Glutamatergic neuron (in vitro differentiated cells): ENCODE measurements at regions not wholly inside any gene's neighbourhood (a gene's known extent, or its start where the extent isn't known, plus 50 kb on each side); places are given as distances from the start of the nearest gene placed in this dataset.
A peak's percentile ranks its signal among the peaks of the same experiment; 100 is the strongest.

ENCODE experiments used
- DNase-seq: peaks from one replicate; pipeline ENCODE4 v3.0.0; 2022
- H3K27ac Mint-ChIP-seq: one replicate; pipeline ENCODE4 v1.8.0; 2020; ENCODE audit warnings: mild to moderate bottlenecking, mixed read lengths, inconsistent platforms; ENCODE audit not compliant: unreplicated experiment
- H3K27me3 Mint-ChIP-seq: one replicate; pipeline ENCODE4 v1.8.0; 2020; ENCODE audit warnings: mild to moderate bottlenecking, moderate library complexity, mixed read lengths, inconsistent platforms; ENCODE audit not compliant: unreplicated experiment
- H3K36me3 Mint-ChIP-seq: one replicate; pipeline ENCODE4 v1.8.0; 2020; ENCODE audit warnings: mild to moderate bottlenecking, mixed read lengths, inconsistent platforms; ENCODE audit not compliant: unreplicated experiment
- H3K4me1 Mint-ChIP-seq: one replicate; pipeline ENCODE4 v1.8.0; 2020; ENCODE audit warnings: mild to moderate bottlenecking, low read depth, mixed read lengths, inconsistent platforms; ENCODE audit not compliant: unreplicated experiment
- H3K4me3 Mint-ChIP-seq: one replicate; pipeline ENCODE4 v1.8.0; 2020; ENCODE audit warnings: mild to moderate bottlenecking, mixed read lengths, inconsistent platforms; ENCODE audit not compliant: unreplicated experiment
- H3K9me3 Mint-ChIP-seq: one replicate; pipeline ENCODE4 v1.8.0; 2020; ENCODE audit warnings: mild to moderate bottlenecking, moderate library complexity, mixed read lengths, inconsistent platforms; ENCODE audit not compliant: unreplicated experiment
- CTCF ChIP-seq: fragments of 200-600 bp; sonication (generic); IDR thresholded peaks from one replicate; pipeline ENCODE4 v1.5.0; 2021; ENCODE audit not compliant: partially characterized antibody, unreplicated experiment

- Mint-ChIP-seq H3K4me1 (peaks cover 47% of the 10 kb centered on the region), H3K27ac (peak overlapping the region; percentile 31), H3K9me3 (no peaks in the 10 kb centered on the region), H3K4me3 (peak overlapping the region; percentile 12), H3K36me3 (no peaks in the 10 kb centered on the region), H3K27me3 (peaks cover 7% of the 10 kb centered on the region)
- DNase-seq, result no peak
- no peak for TF ChIP-seq CTCF
These were observed 142.6 kb downstream of the MAP3K7 start for GRCh38 chr6:90444160-90444714.

- TF ChIP-seq CTCF, result no peak
- DNase-seq, result no peak
These were observed 144.5 kb downstream of the MAP3K7 start for GRCh38 chr6:90442366-90442765.

GRCh38 chr6:90440586-90441283 lies 144.1 kb upstream of the BACH2 start:
- H3K9me3 Mint-ChIP-seq, result no peaks in the 10 kb centered on the region
- H3K27me3 Mint-ChIP-seq, result peaks cover 7% of the 10 kb centered on the region
- no peak for TF ChIP-seq CTCF
- DNase-seq, result no peak
- peak overlapping the region; percentile 85 for H3K27ac Mint-ChIP-seq
- peak overlapping the region; percentile 57 for H3K4me3 Mint-ChIP-seq
- no peaks in the 10 kb centered on the region for H3K36me3 Mint-ChIP-seq
- H3K4me1 Mint-ChIP-seq, result peaks cover 50% of the 10 kb centered on the region

More at GRCh38 chr6:90442366-90442765, 144.5 kb downstream of the MAP3K7 start:
- H3K9me3 Mint-ChIP-seq, result no peaks in the 10 kb centered on the region
- H3K27ac Mint-ChIP-seq, result no peak overlapping the region
- H3K27me3 Mint-ChIP-seq, result peaks cover 7% of the 10 kb centered on the region
- H3K4me1 Mint-ChIP-seq, result peaks cover 54% of the 10 kb centered on the region
- H3K36me3 Mint-ChIP-seq, result no peaks in the 10 kb centered on the region
- H3K4me3 Mint-ChIP-seq, result no peak overlapping the region

- H3K4me3 Mint-ChIP-seq, result peak overlapping the region; percentile 77
- TF ChIP-seq CTCF, result no peak
- DNase-seq, result no peak
- H3K9me3 Mint-ChIP-seq, result no peaks in the 10 kb centered on the region
- peaks cover 6% of the 10 kb centered on the region for H3K27me3 Mint-ChIP-seq
- H3K4me1 Mint-ChIP-seq, result peaks cover 45% of the 10 kb centered on the region
- peak overlapping the region; percentile 85 for H3K27ac Mint-ChIP-seq
- no peaks in the 10 kb centered on the region for H3K36me3 Mint-ChIP-seq
These were observed 142.9 kb upstream of the BACH2 start for GRCh38 chr6:90439586-90439985.

- Mint-ChIP-seq H3K4me3 (no peak overlapping the region), H3K4me1 (peaks cover 35% of the 10 kb centered on the region), H3K27ac (no peak overlapping the region), H3K27me3 (peaks cover 8% of the 10 kb centered on the region), H3K9me3 (peaks cover 4% of the 10 kb centered on the region), H3K36me3 (peaks cover 4% of the 10 kb centered on the region)
- no peak for DNase-seq
- TF ChIP-seq CTCF, result no peak
These were observed 139.8 kb upstream of the BACH2 start for GRCh38 chr6:90436403-90436802.
